ENCODE measurements at regions not wholly inside any gene's neighbourhood (a gene's known extent, or its start where the extent isn't known, plus 50 kb on each side); places are given as distances from the start of the nearest gene placed in this dataset.

DNA sequence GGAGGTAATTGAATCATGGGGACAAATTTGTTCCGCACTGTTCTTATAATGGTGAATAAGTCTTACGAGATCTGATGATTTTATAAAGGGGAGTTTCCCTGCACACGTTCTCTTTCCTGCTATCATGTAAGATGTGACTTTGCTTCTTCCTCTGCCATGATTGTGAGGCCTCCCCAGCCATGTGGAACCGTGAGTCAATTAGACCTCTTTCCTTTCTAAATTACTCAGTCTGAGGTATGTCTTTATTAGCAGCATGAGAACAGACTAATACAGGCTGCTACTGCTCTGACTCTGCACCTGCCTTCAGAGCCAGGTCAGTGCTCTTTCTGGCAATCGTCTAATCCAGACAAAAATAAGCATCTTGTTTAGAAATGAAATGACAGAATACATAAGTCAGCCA, 479.2 kb upstream of the TUSC1 start:
- TF ChIP-seq, protein P1, sequence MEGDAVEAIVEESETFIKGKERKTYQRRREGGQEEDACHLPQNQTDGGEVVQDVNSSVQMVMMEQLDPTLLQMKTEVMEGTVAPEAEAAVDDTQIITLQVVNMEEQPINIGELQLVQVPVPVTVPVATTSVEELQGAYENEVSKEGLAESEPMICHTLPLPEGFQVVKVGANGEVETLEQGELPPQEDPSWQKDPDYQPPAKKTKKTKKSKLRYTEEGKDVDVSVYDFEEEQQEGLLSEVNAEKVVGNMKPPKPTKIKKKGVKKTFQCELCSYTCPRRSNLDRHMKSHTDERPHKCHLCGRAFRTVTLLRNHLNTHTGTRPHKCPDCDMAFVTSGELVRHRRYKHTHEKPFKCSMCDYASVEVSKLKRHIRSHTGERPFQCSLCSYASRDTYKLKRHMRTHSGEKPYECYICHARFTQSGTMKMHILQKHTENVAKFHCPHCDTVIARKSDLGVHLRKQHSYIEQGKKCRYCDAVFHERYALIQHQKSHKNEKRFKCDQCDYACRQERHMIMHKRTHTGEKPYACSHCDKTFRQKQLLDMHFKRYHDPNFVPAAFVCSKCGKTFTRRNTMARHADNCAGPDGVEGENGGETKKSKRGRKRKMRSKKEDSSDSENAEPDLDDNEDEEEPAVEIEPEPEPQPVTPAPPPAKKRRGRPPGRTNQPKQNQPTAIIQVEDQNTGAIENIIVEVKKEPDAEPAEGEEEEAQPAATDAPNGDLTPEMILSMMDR (IDR thresholded peaks at IDR 0.05) = no peak
- Mint-ChIP-seq H3K9me3 (peaks cover 11% of the 10 kb centered on the region), H3K27me3 (no peaks in the 10 kb centered on the region), H3K4me1 (ENCODE audit: low read depth) (no peaks in the 10 kb centered on the region), H3K27ac (no peak overlapping the region), H3K4me3 (no peak overlapping the region), H3K36me3 (ENCODE audit: low read depth) (no peaks in the 10 kb centered on the region)
- Histone ChIP-seq H3K4me1 (ENCODE audit: insufficient read depth, low read length) (no peaks in the 10 kb centered on the region), H3K27me3 (ENCODE audit: control insufficient read depth in 1 of 2, insufficient read depth in 2 of 2, low read length in 2 of 2) (no peaks in the 10 kb centered on the region), H3K36me3 (ENCODE audit: insufficient read depth, low read length) (no peaks in the 10 kb centered on the region), H3K4me3 (ENCODE audit: low read length) (no peak overlapping the region), H3K27ac (ENCODE audit: low read depth in 1 of 2, low read length in 2 of 2) (no peak overlapping the region), H3K9me3 (ENCODE audit: control insufficient read depth in 1 of 2, insufficient read depth in 1 of 2, low read length in 2 of 2) (no peaks in the 10 kb centered on the region)
- ChIA-PET POLR2A (no interaction called here), CTCF (no interaction called here)
- ATAC-seq (ENCODE audit: poor library complexity) (no peak), DNase-seq (no peak)
- intact Hi-C loops (cut with DNase I, micrococcal nuclease) = no loop called here

DNA sequence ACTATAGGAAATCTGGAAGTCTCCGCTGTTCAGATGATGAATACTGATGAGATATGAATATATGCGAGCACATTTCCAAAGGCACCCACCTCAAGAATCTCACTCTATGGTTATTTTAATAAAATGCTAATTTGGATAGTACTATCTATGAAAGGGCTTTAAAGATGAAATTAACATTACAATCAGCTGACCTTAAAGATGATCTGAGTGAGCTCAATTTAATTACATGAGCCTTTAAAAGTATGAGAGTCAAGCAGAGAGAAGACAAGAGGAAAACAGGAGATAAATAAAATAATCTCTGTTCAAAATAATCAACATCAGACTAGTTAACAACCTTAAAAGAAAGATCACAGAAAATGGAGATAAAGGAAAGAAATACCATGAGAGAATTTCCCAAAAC, 474.1 kb upstream of the TUSC1 start:
- H3K27me3 Mint-ChIP-seq = no peaks in the 10 kb centered on the region
- no peaks in the 10 kb centered on the region for H3K9me3 ChIP-seq (ENCODE audit: control insufficient read depth in 1 of 2, insufficient read depth in 1 of 2, low read length in 2 of 2)
- CTCF ChIA-PET = no interaction called here
- H3K4me1 ChIP-seq (ENCODE audit: insufficient read depth, low read length) = no peaks in the 10 kb centered on the region
- H3K4me3 Mint-ChIP-seq = no peak overlapping the region
- no peak for DNase-seq
- POLR2A ChIA-PET = no interaction called here
- no peaks in the 10 kb centered on the region for H3K36me3 Mint-ChIP-seq (ENCODE audit: low read depth)
- H3K9me3 Mint-ChIP-seq = peaks cover 11% of the 10 kb centered on the region
- H3K27ac Mint-ChIP-seq = no peak overlapping the region
- H3K27me3 ChIP-seq (ENCODE audit: control insufficient read depth in 1 of 2, insufficient read depth in 2 of 2, low read length in 2 of 2) = no peaks in the 10 kb centered on the region
- TF ChIP-seq, protein P1 (IDR thresholded peaks at IDR 0.05) = no peak
- intact Hi-C loops (cut with DNase I, micrococcal nuclease) = no loop called here
- H3K36me3 ChIP-seq (ENCODE audit: insufficient read depth, low read length) = no peaks in the 10 kb centered on the region
- ATAC-seq (ENCODE audit: poor library complexity) = no peak
- H3K4me1 Mint-ChIP-seq (ENCODE audit: low read depth) = no peaks in the 10 kb centered on the region
- H3K4me3 ChIP-seq (ENCODE audit: low read length) = no peak overlapping the region
- H3K27ac ChIP-seq (ENCODE audit: low read depth in 1 of 2, low read length in 2 of 2) = no peak overlapping the region

- H3K36me3 ChIP-seq (ENCODE audit: insufficient read depth, low read length) = no peaks in the 10 kb centered on the region
- TF ChIP-seq, protein P1 (IDR thresholded peaks at IDR 0.05) = no peak
- no peak overlapping the region for H3K4me3 ChIP-seq (ENCODE audit: low read length)
- H3K27me3 ChIP-seq (ENCODE audit: control insufficient read depth in 1 of 2, insufficient read depth in 2 of 2, low read length in 2 of 2) = no peaks in the 10 kb centered on the region
- H3K27ac ChIP-seq (ENCODE audit: low read depth in 1 of 2, low read length in 2 of 2) = no peak overlapping the region
- no peaks in the 10 kb centered on the region for H3K4me1 Mint-ChIP-seq (ENCODE audit: low read depth)
- H3K4me3 Mint-ChIP-seq = no peak overlapping the region
- peaks cover 10% of the 10 kb centered on the region for H3K9me3 Mint-ChIP-seq
- ChIA-PET POLR2A (no interaction called here), CTCF (no interaction called here)
- H3K9me3 ChIP-seq (ENCODE audit: control insufficient read depth in 1 of 2, insufficient read depth in 1 of 2, low read length in 2 of 2) = peaks cover 0 to 4% of the 10 kb centered on the region in 2 experiments
- H3K27me3 Mint-ChIP-seq = no peaks in the 10 kb centered on the region
- intact Hi-C loops (cut with DNase I, micrococcal nuclease) = no loop called here
- no peaks in the 10 kb centered on the region for H3K4me1 ChIP-seq (ENCODE audit: insufficient read depth, low read length)
- no peaks in the 10 kb centered on the region for H3K36me3 Mint-ChIP-seq (ENCODE audit: low read depth)
- no peak overlapping the region for H3K27ac Mint-ChIP-seq
- ATAC-seq (ENCODE audit: poor library complexity) (no peak), DNase-seq (no peak)
These were observed 469.9 kb upstream of the TUSC1 start for GRCh38 chr9:26148128-26148527.

Data from CD4-positive, alpha-beta T cell (primary cell).